C1 segment of cervical spinal cord (tissue), 14 donors: ENCODE measurements at regions not wholly inside any gene's neighbourhood (a gene's known extent, or its start where the extent isn't known, plus 50 kb on each side); places are given as distances from the start of the nearest gene placed in this dataset.

ENCODE experiments used
- DNase-seq, 14 donors: peaks; one replicate each; lab custom pipeline; 2025; lab: John Stamatoyannopoulos, UW

DNA sequence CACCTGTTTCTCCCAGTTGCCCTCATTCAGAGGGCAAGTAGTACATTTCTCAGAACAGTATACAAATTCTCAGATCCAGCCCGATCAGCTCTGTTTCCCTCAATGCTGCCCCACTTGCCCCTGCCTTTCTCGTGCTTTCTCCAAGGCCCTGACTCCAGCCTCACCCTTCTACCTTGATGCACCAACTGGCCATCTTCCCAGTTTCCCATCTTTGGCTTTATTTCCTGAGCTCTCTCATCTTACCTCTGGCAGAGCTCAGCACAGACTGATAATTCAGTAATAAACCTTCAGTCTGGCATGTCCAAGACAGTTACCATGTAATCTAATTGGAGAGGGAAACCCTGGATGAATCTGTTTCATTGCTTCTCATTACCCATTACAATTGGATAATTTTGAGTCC is 184.5 kb upstream of the ISX start:
- DNase-seq = no peak

DNA sequence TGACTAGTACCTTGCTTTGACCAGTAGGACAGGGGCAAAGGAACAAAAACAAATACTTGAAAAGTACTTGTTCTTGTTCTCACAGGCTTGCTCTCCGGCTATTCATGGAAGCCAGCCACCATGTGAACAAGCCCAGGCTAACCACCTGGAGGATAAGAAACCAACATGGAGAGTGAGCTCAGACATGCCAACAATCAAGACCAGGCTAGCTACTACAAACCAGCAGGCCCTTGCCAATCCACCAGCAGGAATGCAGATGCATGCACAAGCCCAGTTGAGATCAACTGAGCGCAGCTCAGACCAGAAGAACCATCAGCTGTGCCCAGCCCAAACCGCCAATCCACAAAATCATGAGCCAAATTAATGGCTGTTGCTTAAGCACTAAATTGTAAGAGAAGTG is 180.1 kb upstream of the ISX start:
- no peak for DNase-seq

DNA sequence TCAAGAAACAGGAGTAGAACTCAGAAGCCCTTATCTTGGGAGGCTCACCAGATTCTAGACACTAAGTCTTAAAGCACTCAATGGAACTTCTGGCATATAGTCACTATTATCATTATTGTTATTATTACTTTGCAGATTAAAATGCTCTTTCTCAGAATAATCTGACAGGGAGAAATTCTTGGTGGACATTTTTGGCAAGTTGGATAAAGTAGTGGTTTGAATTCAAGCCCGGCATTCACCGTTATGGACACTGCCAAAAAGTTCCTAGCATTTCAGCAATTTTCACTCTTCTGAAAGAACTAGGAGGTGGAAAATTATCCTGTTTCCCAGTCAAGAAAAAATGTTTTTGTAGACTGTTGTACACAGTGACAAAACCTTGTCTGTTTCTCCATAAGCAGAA is 179.6 kb upstream of the ISX start:
- DNase-seq = no peak

DNA sequence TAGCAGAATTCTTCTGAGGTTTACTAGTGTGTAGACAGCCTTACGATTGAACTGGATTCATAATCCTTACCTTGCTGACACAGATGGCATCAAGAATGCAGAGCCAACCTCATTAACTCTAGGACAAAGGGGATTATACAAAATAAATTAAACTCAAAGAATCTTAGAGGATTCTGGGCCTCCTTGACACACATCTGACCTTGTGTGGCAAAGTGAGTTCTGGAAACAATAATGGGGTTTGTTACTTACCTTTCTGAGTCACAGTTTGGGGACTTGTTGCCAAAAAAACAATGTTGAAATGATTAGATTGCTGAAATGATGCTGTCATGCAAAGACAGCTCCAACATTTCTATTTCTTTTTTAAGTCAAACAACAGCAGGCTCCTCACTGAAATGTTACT is 179.1 kb upstream of the ISX start:
- no peak for DNase-seq

DNA sequence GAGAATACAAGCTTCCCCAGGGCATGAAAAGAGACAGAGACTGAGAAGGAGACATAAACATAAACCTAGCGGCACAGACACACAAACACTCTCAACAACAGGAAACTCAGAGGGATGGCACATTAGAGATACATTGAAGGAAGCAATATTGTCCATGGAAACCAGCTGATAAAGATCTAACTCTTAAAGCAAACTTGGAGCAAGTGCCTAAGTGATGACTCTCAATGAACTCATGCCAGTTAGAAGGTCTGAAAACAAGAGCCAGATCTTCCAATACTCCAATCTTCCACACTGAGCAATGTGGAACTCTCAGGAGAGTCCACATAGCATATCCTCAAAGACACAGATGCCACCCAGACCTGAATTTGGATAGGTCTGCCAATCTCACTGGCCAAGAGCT is 168.8 kb upstream of the ISX start:
- no peak for DNase-seq

DNA sequence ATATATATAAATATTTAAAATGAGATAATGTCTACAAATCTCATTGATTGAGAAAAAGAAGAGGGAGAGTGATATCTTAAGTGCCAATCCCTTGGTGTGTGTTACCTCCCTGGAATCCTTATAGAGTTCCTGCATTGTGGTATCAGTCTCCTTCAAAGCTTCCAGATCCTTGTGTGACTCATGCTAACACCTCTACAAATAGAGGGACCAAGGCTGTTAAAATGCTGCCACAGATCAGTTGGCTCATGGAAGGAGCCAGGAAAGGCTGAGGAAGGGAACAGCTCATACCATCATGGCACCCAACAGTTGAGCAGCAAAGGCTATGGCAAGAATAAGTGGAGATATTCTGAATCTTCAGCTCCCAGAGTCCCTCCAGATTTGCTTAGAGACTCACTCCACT is 163.6 kb upstream of the ISX start:
- no peak for DNase-seq

DNA sequence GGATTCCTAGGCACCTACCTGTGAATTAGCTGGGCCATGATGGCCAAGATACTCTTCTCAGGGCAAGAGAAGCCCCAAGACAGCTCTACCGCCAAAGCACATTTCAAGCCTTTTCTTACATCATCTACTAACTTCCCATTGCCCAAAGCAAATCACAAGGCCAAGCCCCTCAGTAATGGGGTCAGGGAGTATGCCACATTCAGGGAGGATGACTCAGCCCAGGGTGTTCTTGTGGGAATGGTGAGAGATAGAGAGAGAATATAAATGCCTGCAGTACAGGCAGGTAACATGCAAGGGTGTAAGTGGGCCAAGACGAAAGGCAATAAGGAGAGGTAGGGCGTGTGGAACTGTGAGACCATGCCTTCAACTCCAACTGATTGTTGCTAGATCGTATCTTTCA is 162.5 kb upstream of the ISX start:
- no peak for DNase-seq

DNA sequence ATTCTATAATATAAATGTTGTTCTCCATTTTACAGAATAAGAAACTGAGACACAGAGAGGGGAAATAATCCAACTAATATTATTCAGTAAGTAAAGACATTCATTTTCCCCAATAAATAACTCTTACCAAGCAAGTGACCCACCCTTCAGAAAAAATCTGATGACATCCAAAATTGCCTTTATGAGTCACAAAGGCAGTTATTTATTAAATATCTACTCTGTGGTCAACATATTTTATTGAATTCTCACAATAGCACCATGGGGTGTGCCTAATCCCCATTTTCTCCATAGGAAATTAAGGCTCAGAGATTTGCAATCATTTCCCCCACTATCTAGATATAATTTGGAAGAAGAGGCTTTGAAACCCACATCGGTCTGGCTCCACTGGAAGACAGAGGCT is 161.5 kb upstream of the ISX start:
- DNase-seq = no peak

DNA sequence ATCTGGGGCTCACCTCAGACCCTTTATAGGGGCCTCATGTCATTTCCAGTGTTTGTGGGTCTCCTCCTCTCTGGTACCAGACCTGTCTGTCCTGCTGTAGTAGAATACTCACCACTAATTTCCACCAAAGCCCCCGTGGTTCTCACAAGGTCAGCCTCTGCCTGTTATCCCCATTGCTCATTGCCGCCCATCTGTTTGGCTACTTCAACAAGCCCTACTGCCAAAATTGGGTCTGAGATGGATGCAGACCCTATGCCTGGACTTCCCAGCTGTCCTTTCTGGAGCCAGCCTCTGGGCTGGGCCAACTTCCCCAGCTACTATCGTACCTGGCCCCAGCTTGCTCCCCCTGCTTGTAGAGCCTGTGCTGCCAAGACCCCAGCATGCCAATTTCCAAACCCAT is 152.1 kb upstream of the ISX start:
- no peak for DNase-seq

DNA sequence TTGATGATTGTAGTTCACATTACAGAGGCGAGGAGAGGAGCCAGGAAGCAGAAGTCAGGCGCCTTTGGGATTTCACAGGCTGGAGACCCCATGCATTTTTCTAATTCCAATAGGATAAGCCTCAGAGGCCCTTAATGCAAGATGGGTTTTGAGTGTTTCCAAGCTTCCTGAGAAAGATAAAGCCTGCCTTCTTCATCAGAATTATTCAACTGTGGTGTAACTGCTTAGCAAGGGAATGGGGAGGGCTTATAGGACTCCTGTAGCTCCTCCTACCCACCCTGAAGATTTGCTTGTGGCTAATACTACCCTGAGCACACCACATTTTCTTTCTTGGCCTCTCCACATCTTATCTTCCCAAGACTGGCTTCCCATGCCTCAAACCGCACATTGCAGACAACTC is 151.1 kb upstream of the ISX start:
- DNase-seq = no peak

DNA sequence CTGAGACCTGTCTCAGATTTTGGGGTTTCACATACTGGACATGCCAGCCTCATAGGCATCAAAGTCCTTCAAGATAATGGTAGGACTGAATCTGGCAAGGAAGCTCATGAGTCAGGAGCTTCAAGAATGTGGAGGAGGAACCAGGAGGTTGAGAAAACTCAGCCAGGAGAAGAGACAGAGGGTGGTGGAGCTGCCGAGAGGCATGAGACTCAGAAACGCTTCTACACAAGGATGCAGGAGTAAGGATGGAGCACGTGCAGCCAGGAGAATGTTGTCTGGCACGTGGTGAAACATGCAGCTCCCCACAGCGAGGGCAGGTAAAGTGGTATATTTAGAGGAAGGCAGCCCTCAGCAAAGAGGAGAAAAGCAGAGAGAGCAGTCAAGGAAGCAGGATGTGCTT is 148.7 kb upstream of the ISX start:
- DNase-seq = no peak

DNA sequence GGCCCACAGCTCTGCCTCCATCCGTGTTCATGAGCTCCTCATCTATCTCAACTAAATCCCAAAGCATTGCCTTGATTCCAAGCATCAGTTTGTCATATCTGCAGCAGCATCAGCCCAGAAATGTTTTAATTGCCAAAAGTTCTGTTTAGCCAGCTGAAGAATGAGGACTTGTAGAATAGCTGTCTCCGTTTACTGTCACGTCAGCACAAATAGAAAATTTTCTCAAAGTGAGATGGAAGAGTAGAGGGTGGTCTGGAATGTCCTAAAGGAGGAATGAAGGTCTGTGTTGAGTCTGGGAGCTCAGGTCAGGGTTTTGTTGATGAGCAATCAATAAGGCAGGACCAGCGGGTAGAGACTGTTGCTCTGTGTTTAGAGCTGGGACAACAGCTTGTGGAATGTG is 134.9 kb upstream of the ISX start:
- DNase-seq = no peak

DNA sequence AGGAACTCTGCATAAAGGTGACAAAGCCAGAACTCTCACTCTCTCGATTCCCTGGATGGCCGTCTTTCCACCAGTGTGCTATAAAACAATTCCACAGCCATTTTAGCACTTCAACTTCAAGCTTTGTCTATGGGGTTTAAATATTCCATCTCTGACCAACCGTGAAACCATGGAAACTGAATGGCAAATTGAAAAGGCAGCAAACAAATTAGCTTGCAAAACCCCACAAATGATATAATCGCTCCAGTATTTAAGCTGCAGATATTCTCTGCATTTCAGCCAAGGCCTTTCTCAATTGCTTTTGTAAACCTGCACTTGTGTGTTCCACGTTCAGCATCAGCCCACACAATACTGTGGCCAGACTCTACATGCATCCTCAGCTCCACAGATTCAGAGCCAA is 131.7 kb upstream of the ISX start:
- DNase-seq = no peak

DNA sequence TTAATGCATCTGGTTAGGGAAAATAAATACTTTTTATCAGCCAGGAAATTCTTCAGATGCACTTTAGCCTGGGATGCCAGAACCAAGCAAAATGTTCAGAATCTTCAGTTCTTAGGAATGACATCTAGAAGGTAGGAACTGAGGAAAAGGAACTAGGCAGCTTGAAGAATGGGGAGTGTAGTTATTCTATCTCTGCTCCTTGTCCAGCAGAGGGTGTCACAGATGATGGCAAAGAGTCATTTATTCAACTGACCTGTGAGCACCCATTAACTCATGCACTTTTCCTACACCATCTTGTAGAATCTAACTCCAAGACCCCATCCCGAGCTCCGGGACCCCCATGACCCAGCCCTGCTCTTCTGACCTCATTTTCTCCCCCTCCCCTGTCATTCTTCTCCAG is 122.1 kb upstream of the ISX start:
- no peak for DNase-seq

DNA sequence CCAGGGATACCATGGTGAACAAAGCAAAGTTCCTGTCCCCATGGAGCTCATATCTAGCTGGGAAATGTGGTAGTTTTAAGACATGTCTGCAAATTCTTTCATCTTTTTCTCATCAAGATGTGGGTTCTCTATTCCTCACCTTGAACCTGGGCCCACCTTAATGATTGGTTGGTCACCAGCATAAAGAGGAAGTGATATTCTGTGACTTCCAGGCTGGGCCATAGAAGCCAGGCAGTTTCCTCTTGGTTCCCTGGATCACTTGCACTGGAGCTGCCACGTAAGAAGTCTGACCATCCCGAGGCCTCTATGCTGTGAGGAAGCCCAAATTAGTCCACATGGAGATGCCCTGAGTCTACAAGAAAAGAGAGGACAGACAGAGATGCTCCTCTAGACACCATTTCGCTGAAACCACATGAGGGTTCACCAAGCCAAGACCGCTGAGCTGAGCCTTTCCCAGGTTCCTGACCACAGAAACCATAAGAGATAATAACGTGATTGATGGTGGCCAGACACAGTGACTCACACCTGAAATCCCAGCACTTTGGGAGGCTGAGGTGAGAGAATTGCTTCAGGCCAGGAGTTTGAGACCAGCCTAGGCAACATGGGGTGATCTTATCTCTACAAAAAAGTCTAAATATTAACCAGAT is 119.5 kb upstream of the ISX start:
- no peak for DNase-seq

DNA sequence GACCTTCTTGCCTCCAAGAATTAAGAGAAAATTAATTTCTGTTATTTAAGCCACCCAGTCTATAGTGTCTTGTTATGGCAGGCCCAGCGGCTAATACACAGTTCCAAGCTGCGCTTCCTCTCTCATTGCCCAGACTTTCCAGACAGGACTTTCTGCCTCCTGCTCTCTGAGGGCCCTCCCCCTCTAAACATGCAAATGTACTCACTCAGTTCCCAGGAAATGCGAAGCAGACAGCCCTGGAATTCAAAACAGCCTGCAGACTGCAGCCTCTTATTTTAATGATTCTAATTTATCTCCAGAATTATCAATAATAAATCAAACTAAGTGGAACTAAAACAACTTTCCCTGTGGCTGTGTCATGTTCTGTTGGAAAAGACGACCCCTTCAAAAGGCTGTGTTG is 115.5 kb upstream of the ISX start:
- DNase-seq = no peak

DNA sequence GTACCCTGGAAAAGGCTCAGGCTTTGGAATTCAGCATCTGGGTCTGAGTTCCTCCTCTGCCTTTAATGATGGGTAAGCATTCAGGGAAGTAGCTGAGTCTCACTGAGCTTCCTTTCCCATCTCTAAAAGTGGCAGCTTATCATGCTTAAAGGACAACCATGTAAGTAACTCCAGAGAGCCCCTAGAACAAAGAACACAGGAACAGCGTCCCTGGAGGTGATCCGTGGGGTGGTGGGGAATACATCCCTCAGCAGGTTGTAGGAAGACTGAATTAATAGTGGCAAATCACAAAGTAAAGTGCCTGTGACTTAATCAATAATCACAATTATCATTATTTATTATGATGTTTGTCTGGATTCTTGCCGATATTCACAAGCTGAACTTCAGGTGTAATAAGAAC is 114.7 kb upstream of the ISX start:
- DNase-seq = no peak

DNA sequence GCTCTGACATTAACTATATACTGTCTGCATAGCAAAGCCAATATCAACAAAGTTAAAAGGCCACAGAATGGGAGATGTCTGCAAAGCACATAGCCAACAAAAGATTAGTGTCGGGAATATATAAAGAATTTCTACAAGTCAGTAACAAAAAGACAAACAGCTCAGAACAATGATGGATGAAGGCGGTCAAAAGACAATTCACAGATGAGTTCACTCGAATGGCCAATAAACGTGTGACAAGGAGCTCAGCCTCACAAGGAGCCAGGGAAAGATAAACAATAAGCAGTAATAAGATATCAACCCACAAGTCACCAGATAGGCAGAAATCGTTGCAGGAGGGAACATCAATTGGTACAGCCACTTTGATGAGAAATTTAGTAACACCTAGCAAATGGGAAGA is 106.0 kb upstream of the ISX start:
- no peak for DNase-seq

DNA sequence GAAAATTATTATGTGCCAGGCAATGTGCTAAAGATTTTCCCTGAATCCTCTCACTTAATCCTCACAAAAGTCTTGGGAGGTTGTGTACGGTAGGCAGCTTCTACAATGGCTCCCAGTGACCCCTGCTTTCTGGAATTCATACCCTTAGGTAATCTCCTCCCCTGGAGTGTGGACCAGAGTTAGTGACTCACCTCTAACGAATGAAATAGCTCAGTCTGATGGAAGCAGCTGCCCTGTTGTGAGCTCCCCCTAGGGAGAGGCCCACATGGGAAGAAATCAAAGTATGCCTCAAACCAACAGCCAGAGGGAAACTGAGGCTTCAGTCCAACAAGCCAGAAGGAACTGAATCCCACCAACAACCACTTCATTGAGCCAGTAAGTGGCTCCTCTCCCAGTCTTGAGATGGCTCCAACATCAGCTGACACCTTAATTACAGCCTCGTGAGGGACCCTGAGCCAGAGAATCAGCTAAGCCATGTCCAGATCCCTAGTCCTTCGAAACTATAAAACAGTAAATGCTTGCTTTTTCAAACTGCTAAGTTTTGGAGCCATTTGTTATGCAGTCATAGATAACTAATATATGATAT is 98.9 kb upstream of the ISX start:
- DNase-seq = no peak

DNA sequence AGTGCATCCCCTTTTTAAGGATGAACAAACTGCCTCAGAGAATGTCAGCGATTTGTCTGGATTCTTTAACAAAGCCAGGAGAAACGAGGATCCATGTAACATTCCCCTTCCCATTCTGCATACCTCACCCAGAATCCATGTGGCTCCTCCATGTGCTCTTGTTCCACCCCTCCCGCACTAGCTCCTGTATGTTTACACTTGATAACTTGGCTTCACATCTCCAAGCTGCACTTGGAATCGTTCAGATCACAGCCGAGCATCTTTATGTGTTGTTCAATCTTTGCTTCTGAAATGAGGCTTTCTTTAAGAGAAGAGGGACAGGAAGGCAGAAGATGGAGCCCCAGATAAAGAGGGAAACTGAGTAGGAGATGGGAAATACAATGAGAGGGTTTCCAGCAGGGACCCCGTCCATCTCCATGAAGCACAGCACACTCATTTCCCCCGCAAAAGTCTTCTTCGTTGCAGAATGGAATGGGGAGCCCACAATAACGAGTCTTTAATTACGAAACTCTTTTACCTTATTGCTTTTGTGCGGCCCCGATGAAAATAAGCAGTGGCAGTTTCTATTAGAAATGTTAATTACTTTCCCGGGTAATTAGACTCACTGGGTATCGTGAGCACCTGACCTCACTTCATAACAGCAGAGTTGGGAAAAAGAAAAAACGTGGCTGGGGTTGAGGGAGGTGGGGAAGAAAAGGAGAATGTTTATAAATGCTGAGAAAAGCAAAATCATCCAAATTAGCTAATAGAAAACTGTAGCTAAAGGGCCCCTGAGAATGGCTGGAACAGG is 96.8 kb upstream of the ISX start:
- no peak for DNase-seq

DNA sequence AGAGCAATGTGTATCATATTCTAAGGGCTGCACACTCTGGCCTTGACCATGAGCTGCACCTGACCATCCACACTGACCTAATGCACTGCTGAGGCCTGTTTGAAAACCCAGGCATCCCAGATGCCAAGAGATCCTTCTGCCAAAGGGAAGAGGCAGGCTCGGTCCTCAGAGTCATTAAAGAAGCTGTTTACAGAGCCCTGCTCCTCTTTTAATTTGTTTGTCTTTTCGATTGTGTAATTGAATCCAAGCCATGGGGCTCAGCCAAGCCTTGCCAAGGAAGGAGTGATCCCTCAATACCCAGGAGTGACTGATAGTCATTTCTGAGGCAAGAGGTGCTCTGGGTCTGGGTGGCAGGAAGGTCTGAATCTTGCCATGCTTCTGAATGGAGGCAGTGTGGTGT is 94.5 kb upstream of the ISX start:
- DNase-seq = no peak

DNA sequence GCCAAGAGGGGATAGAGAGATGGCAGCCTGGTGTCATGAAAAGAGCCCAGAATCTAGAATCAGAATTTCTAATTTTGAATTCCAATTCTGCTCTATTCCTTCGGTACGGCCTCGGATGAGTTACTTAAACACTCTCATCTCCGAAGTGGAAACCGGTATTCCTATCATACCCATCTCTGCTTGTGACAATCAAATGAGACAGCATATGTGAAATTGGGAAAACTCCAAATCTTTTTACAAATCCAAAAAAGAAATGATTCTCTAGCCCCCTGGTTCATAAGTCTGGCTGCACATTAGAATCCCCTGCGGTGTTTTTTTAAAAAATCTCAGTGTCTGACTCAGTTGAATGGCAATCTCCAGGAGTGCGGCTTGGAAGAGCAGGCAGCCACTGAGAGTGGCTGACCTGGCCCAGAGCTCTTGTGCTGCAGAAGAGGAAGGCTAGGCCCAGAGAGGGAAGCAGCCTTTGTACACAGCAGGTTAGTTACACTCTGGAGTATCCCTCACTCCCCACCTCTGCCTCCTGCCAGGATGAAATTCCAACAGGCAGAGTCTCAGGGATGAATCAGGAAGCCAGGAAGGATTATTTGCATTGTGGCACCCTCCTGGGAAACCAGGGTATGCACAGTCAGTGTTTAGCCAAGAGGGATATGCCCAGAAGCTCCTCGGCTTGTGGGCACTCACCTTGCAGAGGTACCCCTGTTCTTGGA is 93.6 kb upstream of the ISX start:
- DNase-seq = no peak

DNA sequence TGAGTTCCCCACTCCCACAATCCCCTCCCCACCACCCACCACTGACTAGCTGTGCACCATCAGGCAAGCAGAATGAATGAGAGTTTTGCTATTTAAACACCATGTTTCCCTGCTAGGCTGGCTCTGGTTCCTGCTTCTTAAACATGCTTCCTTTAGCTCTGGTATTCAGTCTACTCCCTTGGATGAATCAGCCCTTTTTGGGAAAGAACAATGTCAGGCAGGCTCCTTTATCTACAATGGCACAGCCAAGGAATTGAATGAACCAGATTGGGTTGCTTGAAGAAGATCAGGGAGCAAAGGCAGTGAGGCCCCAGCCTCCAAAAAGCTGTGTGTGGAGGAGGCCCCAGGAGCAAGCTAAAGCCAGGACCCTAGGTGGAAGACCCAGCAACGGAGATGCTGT is 92.9 kb upstream of the ISX start:
- DNase-seq = no peak
